Caki2 (cell line): ENCODE measurements at regions not wholly inside any gene's neighbourhood (a gene's known extent, or its start where the extent isn't known, plus 50 kb on each side); places are given as distances from the start of the nearest gene placed in this dataset.
"Not testable (repeated sequence)": the region's sequence is repeated elsewhere in the genome, so short reads cannot be mapped to it uniquely, and the experiment has no call there.

Experiments
- DNase-seq: peaks from one replicate; pipeline ENCODE4 v3.0.0-alpha.2; 2015; ENCODE audit warnings: low read depth
- in situ Hi-C: cut with HindIII; loops from 2 replicates; pipeline ENCODE4 v1.10.0; 2016; ENCODE audit warnings: low sequenced_read_pairs, low pct_unique_long_range_greater_than_20kb, mixed read lengths

DNA sequence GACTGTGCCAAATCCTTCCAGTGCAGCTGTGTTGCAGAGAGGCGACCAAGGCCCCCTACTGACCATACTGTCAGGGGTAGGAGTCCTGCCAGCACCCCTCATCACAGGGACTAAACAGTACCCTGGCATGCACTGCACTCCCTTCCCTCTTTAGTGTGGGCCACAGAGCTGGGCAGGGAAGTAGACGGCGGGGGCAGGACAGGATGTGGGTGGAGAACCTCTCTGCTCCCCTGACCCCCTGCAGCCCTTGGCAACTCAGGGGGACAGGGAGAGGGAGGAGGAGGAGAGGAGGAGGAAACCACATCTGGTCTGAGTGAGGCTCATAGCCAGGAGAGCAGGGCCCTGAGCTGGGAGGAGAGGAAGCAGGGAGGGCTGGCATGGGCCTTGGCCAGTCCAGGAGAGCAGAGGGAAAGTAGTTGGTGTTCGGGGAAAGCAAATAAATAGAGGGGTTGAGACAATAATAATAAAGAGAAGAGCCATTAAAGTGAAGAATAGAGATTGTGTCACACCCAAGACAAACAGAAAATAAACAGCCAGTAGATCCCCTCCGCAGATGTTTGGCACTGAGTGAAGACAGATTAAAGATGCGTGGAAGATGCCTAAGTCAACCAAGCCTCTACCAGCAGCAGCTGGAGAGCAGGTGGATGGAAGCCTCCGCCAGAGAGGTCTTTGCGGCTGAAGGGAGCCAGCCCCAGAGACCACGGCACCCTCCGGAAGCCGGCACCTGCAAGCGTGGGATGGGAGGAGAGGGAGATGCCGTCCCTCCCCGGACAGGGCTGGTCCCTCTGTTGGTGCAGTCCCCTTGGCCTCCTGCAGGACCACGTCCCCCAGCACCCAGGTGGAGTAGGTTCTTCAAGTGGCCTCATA lies 61.5 kb downstream of the RPUSD4 start:
- in situ Hi-C loops: no loop called here
- no peak for DNase-seq

DNA sequence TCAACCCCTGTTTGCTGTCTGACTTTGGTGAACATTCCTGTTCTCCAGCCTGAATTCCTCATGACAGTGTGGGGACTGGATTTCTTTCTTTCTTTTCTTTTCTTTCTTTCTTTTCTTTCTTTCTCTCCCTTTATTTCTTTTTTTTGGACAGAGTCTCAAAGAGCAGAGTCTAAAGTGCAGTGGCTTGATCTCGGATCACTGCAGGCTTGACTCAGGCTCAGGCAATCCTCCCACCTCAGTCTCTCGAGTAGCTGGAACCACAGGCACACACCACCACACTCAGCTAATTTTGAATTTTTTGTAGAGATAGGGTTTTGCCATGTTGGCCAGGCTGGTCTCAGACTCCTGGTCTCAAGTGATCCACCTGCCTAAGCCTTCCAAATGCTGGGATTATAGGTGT lies 63.1 kb downstream of the RPUSD4 start:
- in situ Hi-C loops: no loop called here

DNA sequence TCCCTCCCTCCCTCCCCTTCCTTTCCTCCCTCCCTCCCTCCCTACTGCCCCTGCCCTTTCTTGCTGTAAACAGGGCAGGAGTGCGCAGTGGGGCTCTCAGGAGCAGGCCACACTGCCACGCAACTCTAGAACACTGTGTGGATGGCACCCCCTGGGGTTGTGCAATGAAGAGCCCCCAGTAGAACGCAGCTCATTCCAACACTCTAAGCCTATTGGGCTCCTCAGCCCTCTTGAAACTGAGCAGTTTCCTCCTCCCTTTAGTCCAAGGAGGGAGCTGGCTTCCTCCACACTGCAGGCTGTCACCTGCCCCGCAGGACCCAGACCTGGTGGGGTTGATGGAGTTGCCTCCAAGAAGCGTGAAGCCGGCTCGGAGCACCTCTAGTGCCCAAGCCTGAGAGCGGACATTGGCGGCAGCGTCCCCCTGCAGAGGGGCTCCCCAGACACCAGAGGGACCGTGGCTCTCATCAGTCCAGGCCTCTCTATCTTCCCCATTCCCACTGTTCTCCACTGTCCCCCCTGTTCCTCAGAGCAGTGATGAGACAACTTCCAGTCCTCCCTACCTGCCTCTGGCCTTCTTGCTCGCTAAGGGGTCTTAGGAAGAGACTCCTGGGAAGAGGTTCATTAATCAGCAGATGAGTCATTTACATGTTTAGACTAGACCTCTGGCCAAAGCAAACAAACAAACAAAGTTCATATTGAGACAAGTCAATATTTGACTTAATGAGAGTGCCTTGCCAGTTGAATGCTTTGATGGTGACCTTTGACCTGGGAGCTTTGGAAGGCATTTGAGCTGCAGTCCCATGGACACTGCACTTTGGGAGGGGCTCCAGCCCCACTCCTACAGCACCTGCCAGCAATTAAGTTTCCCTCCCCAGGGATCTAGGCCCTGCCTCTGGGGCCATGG lies 64.0 kb downstream of the RPUSD4 start:
- in situ Hi-C loops: no loop called here

More for the DNA sequence above, 63.1 kb downstream of the RPUSD4 start:
- DNase-seq: no peak

DNA sequence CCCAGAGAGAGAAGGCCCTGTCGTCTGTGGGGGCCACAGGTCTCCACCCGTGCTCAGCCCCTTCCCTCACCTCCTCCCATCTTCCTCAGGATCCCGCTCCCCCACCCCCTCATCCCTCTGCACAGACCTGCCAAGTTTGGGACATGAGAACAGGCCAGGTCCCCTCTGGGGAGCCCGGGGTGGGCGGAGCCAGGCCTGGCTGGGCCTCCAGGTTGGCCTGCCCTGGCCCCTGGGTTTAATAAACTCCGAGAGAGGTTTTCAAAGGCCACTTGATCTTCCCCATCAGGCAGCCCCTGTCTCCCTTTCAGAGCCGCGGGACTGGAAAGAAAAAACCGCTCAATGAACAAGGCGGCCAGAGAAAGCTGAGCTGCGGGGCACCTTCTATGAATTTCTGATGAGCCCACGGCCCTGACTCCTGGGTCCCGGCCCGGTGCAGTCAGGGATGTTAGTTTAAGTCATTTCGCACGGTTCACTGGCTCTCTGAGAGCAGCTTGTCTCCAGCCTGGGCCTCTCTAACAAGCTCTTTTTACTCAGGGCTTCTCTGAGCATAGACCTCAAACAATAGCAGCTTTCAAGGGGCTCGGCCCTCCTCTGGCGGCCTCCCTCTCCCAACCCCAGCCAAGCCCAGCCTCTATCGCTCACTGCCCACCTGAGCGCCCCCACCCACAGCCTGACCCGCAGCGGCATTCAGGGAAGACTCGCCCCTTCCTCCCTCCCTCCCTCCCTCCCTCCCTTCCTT lies 64.8 kb downstream of the RPUSD4 start:
- peak; percentile 44 for DNase-seq
- in situ Hi-C loops: no loop called here

More for the DNA sequence above, 64.0 kb downstream of the RPUSD4 start:
- DNase-seq: peak; percentile 44

DNA sequence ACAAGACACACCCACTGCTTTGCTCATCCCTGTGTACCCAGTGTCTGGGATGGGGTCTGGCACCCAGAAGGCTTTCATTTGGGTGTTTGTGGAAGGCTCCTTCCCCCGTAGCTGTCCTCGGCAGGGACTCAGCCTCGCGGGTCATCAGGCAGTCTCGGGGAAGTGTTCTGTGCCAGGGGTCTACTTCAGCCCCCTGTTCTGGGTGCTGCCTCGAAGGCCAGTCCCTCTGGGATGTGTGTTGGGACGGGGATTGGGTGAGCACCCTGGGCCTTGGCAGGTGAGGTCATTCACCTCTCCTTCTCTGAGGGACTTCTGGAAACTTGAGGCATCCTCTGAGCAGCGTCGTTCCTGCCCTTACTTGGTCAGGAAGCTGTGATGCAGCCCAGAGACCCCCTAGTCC lies 65.5 kb downstream of the RPUSD4 start:
- in situ Hi-C loops: no loop called here
- no peak for DNase-seq

DNA sequence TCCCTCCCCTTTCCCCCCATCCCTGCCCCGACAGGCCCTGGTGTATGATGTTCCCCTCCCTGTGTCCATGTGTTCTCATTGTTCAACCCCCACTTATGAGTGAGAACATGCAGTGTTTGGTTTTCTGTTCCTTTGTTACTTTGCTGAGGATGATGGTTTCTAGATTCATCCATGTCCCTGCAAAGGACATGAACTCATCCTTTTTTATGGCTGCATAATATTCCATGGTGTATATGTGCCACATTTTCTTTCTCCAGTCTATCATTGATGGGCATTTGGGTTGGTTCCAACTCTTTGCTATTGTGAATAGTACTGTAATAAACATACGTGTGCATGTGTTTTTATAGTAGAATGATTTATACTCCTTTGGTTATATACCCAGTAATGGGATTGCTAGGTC lies 68.0 kb downstream of the RPUSD4 start:
- in situ Hi-C loops, DNase-seq: not testable (repeated sequence)

DNA sequence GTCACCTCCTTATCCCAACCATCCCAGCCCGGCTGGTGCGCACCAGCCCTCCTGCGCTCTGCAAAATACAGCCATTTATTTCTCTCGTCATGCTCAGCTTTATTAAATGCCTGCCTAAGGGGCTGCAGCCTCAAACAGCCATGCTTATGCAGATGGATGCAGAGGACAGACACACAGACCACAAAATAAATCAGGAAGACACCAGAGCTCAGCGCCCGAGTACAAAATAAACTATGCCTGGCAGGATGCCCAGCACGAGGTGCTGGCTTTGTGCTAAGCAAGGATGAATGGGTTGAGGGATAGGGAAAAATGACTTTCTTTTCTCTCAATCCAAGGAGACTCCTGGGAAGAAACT lies 70.5 kb downstream of the RPUSD4 start:
- in situ Hi-C loops: no loop called here
- peak; percentile 45 for DNase-seq

DNA sequence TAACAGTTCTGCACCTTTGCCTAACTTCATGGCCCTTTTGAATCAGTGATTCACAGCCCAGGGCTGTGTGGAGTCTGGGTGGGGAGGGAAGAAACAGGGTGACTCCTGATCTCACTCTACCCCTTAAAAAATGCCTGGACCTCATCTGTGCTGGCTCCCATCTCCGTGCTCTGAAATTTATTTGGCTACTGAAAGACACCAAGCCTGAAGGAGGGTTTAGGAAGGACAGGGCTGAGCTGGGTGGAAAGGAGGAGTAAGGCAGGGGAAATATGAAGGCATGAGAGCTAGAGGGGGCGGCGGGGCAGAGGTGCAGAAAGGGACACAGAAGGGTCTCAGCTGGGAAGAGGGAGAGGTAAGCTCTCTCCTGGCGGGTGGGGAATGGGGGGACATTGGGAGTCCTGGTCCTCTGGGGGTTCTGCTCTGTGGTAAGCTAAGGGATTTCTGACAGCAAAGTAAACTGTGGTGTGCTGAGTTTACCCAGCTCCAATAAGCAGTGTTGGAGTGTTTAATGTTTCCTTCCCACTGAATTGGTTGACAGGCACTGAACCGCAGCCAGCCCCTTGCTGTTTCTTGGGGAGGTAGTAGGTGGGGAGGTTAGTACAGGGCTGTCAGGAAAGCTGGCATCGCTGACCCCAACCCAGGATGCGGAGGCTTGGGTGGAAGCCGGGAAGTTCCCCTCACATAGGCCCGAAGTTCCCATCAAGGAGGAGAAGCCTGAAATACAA lies 71.1 kb downstream of the RPUSD4 start:
- DNase-seq: no peak
- in situ Hi-C loops: no loop called here

DNA sequence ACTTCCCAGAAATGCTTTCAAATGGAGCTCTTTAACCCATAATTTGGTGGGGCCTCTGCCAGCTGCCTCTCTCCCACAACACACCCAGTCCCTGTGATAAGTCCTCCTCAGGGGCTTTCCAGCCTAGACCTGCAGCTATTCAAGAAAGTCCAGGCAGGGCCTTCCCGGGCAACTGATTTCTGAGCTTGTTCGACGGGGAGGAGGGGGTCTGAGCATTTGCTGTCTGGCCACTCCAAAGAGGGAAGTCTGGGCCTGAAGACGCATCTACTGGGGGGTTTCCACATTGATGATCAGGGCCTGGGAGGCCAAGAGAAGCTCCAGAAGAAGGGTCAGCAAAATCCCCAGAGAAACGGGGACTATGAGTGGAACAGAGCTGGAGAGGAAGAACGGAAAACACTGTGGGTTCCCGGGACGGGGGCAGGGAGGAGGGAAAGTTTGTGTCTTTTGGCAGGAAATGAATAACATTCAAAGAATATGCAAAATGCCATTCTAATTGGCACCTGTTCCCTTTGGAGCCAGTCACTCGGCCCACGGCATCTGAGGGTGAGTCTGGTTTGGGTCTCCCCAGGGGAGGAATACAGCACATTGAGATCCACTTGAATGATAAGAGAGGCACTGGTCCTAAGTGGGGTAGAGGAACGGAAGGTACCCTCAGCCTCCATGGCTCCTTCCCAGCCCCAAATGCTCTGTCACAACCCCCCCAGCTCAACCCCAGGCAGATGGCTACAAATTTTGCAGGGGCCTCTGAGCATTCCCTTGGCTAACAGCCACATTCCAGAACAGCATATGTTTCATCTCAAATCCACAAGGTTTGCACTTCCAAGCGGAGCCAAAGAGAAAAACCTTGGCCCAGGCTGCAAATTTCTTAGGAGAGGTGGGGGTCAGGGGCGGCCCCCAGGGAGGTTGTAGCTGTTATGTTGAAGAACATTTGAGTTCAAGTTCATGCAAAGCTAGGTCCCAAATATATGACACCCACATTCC lies 72.0 kb downstream of the RPUSD4 start:
- DNase-seq: no peak
- in situ Hi-C loops: no loop called here

DNA sequence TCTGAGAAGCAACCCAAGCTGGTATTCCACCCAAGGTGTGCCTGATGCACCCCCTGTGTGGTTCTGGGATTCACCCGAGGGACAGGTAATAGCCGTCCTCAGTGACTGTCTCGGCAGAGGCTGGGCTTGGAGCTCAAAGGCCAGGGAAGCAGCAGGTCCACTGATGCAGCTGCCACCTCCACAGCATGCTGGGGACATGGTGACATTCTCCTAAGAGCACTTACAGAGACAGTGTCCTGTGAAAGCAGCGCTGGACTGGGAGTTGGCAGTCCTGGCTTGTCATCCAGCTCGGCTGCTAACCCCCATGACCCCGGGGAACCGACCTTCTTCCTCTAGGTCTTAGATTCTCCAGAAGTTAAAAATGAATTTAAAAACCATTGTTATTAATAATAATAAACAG lies 72.8 kb downstream of the RPUSD4 start:
- DNase-seq: no peak
- in situ Hi-C loops: no loop called here

DNA sequence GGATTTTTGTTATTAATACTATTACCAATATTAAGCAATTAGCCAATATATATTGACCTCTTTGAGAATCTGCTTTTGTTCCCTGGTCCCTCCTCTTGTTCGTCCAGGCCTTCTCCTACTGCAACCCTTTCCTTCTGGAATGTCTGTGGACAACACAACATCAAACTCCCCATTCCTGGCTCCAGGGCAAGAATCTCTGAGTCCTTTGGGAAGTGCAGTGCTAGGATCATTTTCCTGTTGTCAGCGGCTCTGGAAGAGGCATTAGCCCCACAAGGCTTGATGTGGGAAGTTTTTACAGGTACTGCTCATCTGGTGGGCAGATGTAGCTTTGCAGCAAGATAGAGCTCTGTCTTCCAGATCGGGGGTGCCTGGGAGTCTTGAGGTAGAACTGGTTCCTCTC lies 74.3 kb downstream of the RPUSD4 start:
- in situ Hi-C loops: no loop called here
- DNase-seq: no peak

DNA sequence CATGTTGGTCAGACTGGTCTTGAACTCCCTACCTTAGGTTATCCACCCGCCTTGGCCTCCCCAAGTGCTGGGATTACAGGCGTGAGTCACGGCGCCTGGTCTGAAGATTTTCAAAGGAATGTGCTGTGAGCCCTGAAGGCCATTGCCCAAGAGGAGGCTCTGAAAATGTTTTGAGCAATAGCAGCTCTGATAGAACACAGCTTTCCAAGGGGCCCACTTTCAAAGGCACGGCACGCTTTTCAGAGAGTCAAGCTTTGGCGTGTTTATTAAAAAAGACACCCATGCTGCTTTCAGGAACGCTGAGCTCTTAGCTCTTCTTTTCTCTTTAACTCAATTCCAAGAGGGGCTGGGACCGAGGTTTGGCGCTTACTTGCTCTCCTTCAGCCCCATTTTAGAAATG lies 73.8 kb upstream of the CDON start:
- in situ Hi-C loops: no loop called here
- no peak for DNase-seq

DNA sequence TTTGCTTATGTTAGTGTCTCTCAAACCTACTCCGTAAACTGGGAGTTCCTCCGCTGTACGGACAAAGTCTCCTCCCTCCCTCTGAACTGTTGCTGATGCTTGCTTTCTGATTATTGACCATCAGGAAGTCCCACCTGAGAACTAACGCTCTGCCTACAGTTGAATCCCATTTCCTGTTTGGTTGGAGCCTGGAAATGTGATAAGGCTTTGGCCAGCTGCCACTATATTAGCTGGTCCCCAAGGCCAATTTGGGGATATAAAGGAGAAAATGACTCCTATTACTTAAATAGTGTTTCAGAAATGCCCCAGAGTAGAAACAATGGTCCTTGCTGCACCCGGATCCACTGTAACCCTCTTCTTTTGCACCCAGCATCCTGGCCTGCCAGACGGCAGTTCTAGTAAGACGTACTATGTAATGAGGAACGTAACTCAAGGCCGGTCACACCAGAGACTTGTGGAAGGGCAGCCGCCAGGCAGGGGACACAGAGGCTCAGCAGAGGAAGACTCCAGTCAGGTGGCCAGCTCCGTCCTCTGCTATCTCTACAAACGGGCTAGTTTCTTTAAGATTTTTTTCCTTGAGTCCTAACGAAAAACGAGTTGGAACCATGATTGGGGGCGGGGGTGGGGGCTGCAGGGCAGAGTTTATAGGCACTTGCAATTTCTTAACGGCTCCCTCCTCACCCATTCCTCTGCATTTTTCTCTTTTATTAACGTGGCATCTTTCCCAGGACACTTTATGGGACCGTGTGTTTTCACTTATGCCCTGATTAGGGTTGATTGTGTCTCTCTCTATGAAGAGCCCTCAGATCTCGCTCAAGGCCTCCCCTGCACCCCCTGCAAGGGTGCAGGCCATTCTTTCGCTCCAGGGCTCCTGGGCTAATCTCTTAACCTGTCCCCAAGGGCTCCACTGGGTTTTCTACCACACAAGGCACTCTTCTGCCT lies 72.8 kb upstream of the CDON start:
- in situ Hi-C loops: no loop called here
- no peak for DNase-seq

DNA sequence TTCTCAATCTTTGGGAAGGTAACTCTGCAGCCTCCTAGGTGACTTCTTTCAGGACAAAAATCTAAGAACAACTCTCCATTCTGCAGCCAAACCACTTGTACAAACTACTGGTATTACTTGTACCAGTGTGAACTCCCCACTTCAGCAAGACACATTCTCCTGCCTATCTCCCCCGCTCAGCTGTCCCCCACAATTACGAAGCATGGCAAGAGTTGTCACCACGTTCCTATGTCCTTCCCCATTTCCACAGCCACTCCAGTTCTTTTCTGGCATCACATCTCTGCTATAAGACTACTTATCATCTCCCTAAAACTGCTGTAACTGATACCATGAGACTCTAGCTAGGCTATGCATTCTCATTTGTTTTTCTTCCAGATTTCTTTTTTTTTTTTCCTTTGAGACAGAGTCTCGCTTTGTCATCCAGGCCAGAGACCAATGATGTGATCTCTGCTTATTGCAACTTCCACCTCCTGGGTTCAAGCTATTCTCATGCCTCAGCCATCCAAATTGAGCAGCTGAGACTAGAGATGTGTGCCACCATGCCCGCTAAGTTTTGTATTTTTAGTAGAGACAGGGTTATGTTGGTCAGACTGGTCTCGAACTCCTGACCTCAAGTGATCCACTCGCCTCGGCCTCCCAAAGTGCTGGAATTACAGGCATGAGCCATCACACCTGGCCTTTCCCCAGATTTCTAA lies 71.9 kb upstream of the CDON start:
- DNase-seq: no peak
- in situ Hi-C loops: no loop called here

DNA sequence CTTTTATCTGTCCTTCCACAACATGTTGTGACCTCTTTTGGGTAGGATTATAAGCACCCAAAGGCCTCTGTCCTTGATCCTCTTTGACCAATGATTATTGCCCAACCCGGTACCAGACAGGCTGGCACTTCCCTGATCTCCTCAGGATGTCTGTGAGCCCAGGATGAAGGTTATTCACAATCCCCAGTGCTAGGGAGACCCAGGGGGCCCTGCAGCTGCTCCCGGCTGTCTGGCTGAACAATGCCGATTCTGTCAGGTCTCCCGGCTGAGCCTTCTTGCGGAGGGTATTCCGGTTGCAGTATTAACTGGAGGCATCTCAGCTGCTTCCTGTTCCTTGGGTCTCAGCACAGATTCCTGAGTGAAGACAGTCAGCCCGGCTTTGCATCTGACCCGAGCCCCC lies 71.2 kb upstream of the CDON start:
- DNase-seq: no peak

DNA sequence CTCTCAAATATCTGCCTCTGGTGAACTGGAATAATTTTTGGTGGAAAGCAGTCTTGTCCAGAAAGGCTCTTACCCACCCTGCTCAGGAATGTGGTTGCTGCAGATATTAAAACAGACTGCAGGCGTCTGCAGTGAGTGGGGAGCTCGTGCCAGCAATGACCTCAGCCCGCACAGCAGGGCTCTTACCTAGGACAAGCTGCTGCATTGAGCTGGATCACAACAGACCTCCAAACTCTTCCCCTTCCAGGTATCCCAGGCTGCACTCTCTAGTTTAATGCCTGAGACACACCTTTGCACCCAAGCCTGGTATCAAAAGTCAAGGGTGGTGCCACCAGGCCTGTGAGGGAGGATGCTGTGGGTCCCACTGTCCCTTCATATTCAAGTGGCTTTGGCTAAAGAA lies 69.7 kb upstream of the CDON start:
- no peak for DNase-seq
- in situ Hi-C loops: no loop called here

More for the DNA sequence above, 71.2 kb upstream of the CDON start:
- in situ Hi-C loops: no loop called here
